ENCODE measurements at regions not wholly inside any gene's neighbourhood (a gene's known extent, or its start where the extent isn't known, plus 50 kb on each side); places are given as distances from the start of the nearest gene placed in this dataset.

DNA sequence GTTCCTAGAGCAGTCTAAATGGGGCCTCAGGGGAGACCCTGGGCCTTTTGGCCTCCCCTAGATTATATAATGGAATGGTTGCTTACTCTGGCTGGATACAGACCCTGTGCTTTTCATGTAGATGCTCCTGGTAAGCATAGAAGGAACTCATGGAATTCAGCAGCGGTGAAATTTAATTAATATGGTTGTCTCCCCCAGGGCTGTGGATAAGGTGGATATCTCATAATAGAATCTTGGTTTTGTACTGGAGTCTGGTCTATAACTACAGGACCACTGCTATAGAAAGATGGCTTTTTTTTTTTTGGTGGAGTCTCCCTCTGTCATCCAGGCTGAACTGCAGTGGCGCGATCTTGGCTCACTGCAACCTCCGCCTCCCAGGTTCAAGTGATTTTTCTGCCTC lies 84.5 kb downstream of the HRH4 start:
- no peak for TF ChIP-seq POLR2A (IDR thresholded peaks at IDR 0.05; ENCODE audit: low read depth, low read length)
- no peak for TF ChIP-seq POLR2AphosphoS5 (IDR thresholded peaks at IDR 0.05; ENCODE audit: low read depth, low read length)
- no peak for TF ChIP-seq TAF1 (IDR thresholded peaks at IDR 0.05; ENCODE audit: borderline replicate concordance, low read depth, low read length)
